Stimulated activated CD4-positive, alpha-beta T cell treated with anti-CD3 and anti-CD28 coated beads, TNF-alpha, amount 100 ng/mL, for 1 hour (primary cell): ENCODE measurements at regions not wholly inside any gene's neighbourhood (a gene's known extent, or its start where the extent isn't known, plus 50 kb on each side); places are given as distances from the start of the nearest gene placed in this dataset.

Experiments used
- DNase-seq, 3 donors: peaks; one replicate each; pipeline ENCODE4 v3.0.0-alpha.2; 2020; ENCODE audit warnings: low read depth in 3 of 3, low spot score in 1 of 3

GRCh38 chr9:90420768-90421513, 221.7 kb downstream of the DIRAS2 start:
- DNase-seq: no peak

GRCh38 chr9:90421786-90422185, 220.8 kb downstream of the DIRAS2 start:
- no peak for DNase-seq

- no peak for DNase-seq
Observed at GRCh38 chr9:90423661-90424193, 218.9 kb downstream of the DIRAS2 start.

- DNase-seq: no peak
Observed at GRCh38 chr9:90428517-90428916, 214.1 kb downstream of the DIRAS2 start.

GRCh38 chr9:90432951-90433350, 209.7 kb downstream of the DIRAS2 start:
- DNase-seq: no peak

GRCh38 chr9:90433398-90433941, 209.2 kb downstream of the DIRAS2 start:
- DNase-seq: no peak

GRCh38 chr9:90441814-90442213, 200.8 kb downstream of the DIRAS2 start:
- no peak for DNase-seq

- DNase-seq: no peak
Observed at GRCh38 chr9:90442723-90443122, 199.9 kb downstream of the DIRAS2 start.

GRCh38 chr9:90444609-90445204, 197.9 kb downstream of the DIRAS2 start:
- DNase-seq: no peak

- no peak for DNase-seq
Observed at GRCh38 chr9:90445391-90445790, 197.2 kb downstream of the DIRAS2 start.

GRCh38 chr9:90446200-90446948, 196.2 kb downstream of the DIRAS2 start:
- no peak for DNase-seq

GRCh38 chr9:90447773-90448172, 194.9 kb downstream of the DIRAS2 start:
- no peak for DNase-seq

GRCh38 chr9:90449213-90449925, 193.3 kb downstream of the DIRAS2 start:
- no peak for DNase-seq

GRCh38 chr9:90451804-90452203, 190.8 kb downstream of the DIRAS2 start:
- DNase-seq: no peak

- DNase-seq: no peak
Observed at GRCh38 chr9:90455316-90455715, 187.3 kb downstream of the DIRAS2 start.

GRCh38 chr9:90457386-90458190, 185.0 kb downstream of the DIRAS2 start:
- no peak for DNase-seq

- no peak for DNase-seq
Observed at GRCh38 chr9:90458485-90458884, 184.1 kb downstream of the DIRAS2 start.

- DNase-seq: no peak
Observed at GRCh38 chr9:90459321-90459720, 183.3 kb downstream of the DIRAS2 start.

- DNase-seq: no peak
Observed at GRCh38 chr9:90460220-90460619, 182.4 kb downstream of the DIRAS2 start.

GRCh38 chr9:90464978-90465377, 177.6 kb downstream of the DIRAS2 start:
- no peak for DNase-seq
